ENCODE measurements at regions not wholly inside any gene's neighbourhood (a gene's known extent, or its start where the extent isn't known, plus 50 kb on each side); places are given as distances from the start of the nearest gene placed in this dataset.

GRCh38 chr9:107703651-107704050 lies 214.1 kb upstream of the KLF4 start:
- TF ChIP-seq, protein P1, sequence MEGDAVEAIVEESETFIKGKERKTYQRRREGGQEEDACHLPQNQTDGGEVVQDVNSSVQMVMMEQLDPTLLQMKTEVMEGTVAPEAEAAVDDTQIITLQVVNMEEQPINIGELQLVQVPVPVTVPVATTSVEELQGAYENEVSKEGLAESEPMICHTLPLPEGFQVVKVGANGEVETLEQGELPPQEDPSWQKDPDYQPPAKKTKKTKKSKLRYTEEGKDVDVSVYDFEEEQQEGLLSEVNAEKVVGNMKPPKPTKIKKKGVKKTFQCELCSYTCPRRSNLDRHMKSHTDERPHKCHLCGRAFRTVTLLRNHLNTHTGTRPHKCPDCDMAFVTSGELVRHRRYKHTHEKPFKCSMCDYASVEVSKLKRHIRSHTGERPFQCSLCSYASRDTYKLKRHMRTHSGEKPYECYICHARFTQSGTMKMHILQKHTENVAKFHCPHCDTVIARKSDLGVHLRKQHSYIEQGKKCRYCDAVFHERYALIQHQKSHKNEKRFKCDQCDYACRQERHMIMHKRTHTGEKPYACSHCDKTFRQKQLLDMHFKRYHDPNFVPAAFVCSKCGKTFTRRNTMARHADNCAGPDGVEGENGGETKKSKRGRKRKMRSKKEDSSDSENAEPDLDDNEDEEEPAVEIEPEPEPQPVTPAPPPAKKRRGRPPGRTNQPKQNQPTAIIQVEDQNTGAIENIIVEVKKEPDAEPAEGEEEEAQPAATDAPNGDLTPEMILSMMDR (IDR thresholded peaks at IDR 0.05): no peak
- no peak overlapping the region for H3K4me3 ChIP-seq
- no peak overlapping the region for H3K27ac ChIP-seq
- H3K27me3 ChIP-seq: no peaks in the 10 kb centered on the region
- H3K9me3 ChIP-seq: no peaks in the 10 kb centered on the region
- DNase-seq (ENCODE audit: low spot score): no peak
- H3K4me1 ChIP-seq: peaks cover 0 to 24% of the 10 kb centered on the region in 2 donors
- no peaks in the 10 kb centered on the region for H3K36me3 ChIP-seq

DNA sequence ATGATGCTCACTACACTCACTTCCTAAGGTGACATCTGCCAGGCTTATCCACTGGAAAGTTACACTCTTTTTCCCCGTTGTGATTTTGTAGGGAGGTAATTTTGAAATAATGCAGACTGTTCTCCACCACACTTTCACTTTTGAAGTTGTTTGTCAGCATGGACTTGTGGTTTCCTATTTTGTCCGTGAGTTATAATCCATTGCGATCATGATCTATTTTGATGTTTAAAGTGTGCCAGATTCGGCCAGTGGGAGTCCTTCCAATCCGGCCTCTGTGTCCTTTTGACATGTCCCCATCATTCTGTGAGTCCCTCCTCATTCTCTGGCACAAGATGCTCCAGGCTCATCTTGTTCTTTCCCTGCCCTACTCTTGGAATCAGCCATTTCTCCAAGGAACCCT lies 211.3 kb upstream of the KLF4 start:
- Histone ChIP-seq H3K27ac (no peak overlapping the region), H3K27me3 (no peaks in the 10 kb centered on the region), H3K36me3 (no peaks in the 10 kb centered on the region), H3K9me3 (no peaks in the 10 kb centered on the region), H3K4me1 (peaks cover 0 to 12% of the 10 kb centered on the region in 2 donors), H3K4me3 (no peak overlapping the region)
- no peak for DNase-seq (ENCODE audit: low spot score)
- TF ChIP-seq, protein P1 (IDR thresholded peaks at IDR 0.05): no peak

GRCh38 chr9:107699231-107699630 lies 209.7 kb upstream of the KLF4 start:
- H3K4me1 ChIP-seq: peaks cover 0 to 12% of the 10 kb centered on the region in 2 donors
- no peaks in the 10 kb centered on the region for H3K36me3 ChIP-seq
- no peak overlapping the region for H3K4me3 ChIP-seq
- no peak overlapping the region for H3K27ac ChIP-seq
- H3K9me3 ChIP-seq: no peaks in the 10 kb centered on the region
- TF ChIP-seq, protein P1 (IDR thresholded peaks at IDR 0.05): no peak
- no peak for DNase-seq (ENCODE audit: low spot score)
- H3K27me3 ChIP-seq: no peaks in the 10 kb centered on the region

GRCh38 chr9:107698779-107699178 lies 209.2 kb upstream of the KLF4 start:
- no peak for DNase-seq (ENCODE audit: low spot score)
- Histone ChIP-seq H3K4me1 (peaks cover 0 to 9% of the 10 kb centered on the region in 2 donors), H3K27ac (no peak overlapping the region), H3K36me3 (no peaks in the 10 kb centered on the region), H3K4me3 (no peak overlapping the region), H3K27me3 (no peaks in the 10 kb centered on the region), H3K9me3 (no peaks in the 10 kb centered on the region)
- TF ChIP-seq, protein P1 (IDR thresholded peaks at IDR 0.05): no peak

DNA sequence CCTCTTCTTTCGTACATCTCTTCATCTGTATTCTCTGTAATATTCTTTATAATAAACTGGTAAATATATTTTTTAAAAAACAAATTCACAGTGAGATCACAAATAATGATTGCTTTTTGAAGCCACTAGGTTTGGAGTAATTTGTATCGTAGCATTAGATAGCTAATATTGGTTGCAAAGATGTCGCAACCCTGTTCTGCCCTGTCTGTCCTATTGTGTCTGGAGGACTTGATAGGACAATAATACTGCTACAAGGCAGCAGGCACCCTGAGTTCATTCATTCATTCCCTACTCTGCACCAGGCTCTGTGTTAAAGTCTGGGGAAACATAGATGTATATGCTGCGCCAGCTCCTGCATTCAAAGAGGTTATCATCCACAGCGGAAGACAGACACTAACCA lies 206.7 kb upstream of the KLF4 start:
- H3K27me3 ChIP-seq: no peaks in the 10 kb centered on the region
- no peak overlapping the region for H3K27ac ChIP-seq
- TF ChIP-seq, protein P1 (IDR thresholded peaks at IDR 0.05): no peak
- H3K36me3 ChIP-seq: no peaks in the 10 kb centered on the region
- H3K9me3 ChIP-seq: no peaks in the 10 kb centered on the region
- H3K4me1 ChIP-seq: no peaks in the 10 kb centered on the region
- DNase-seq (ENCODE audit: low spot score): no peak
- no peak overlapping the region for H3K4me3 ChIP-seq

DNA sequence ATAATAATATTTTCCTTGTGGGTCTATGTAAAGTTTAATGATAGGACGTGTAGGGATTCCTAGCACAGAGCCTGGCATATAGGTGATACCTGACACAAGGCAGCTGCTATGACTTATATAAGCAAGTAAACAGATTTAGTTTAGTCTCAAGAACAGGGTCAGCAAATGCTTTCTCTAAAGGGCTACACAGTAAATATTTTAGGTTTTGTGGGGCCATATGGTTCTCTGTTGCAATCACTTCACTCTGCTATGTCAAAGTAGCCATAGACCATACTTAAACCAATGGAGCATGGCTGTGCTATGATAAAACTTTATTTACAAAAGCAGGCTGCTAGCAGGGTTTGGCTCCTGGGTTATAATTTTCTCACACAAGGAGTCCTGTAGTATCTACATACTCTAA lies 204.8 kb upstream of the KLF4 start:
- H3K27ac ChIP-seq: no peak overlapping the region
- no peaks in the 10 kb centered on the region for H3K4me1 ChIP-seq
- H3K4me3 ChIP-seq: no peak overlapping the region
- H3K9me3 ChIP-seq: no peaks in the 10 kb centered on the region
- H3K36me3 ChIP-seq: no peaks in the 10 kb centered on the region
- no peaks in the 10 kb centered on the region for H3K27me3 ChIP-seq
- no peak for DNase-seq (ENCODE audit: low spot score)
- TF ChIP-seq, protein P1 (IDR thresholded peaks at IDR 0.05): no peak
